ENCODE measurements at regions not wholly inside any gene's neighbourhood (a gene's known extent, or its start where the extent isn't known, plus 50 kb on each side); places are given as distances from the start of the nearest gene placed in this dataset.

DNA sequence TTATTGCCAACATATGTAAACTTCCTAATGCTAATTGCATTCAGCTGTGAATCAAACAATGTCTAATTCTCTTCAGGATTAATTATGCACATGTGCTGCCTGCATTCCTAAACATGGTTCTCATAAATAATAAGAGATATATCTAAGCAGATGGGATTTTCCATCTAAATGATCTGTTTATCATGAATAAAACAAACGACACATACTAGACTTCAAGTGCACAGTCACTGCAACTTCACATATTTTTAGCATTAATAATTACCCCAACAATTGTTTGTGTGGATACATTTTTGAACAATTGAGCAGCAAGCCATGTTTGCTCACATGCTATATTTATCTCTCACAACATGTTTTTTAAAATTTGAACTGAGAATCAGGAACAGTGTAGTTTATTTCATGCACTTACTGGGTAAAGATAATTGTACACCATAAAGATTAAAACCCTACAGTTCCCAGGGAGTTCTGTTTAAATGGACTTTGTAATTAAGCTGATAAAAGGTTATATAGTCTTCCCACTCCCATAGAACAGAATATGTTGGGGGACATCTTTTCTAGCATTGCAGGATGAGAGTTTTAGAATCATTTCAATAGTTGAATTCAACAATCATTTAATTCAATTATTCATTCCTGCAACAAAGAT, 378.5 kb downstream of the MDFIC start:
- TF ChIP-seq CTCF (IDR thresholded peaks at IDR 0.05) (no peak), POLR2A (IDR thresholded peaks at IDR 0.05) (no peak)
